Stimulated activated CD8-positive, alpha-beta memory T cell treated with anti-CD3 and anti-CD28 coated beads, Interleukin-15, amount 100 ng/mL, for 48 hours (primary cell): ENCODE measurements at regions not wholly inside any gene's neighbourhood (a gene's known extent, or its start where the extent isn't known, plus 50 kb on each side); places are given as distances from the start of the nearest gene placed in this dataset.
A peak's percentile ranks its signal among the peaks of the same experiment; 100 is the strongest.
"Not testable (repeated sequence)": the region's sequence is repeated elsewhere in the genome, so short reads cannot be mapped to it uniquely, and the experiment has no call there.

ENCODE experiments used
- DNase-seq, 2 donors: peaks; one replicate each; pipeline ENCODE4 v3.0.0-alpha.2; 2020; ENCODE audit warnings: low read depth in 2 of 2

- DNase-seq, result no peak
Measured at GRCh38 chr5:111635151-111635902, 121.7 kb downstream of the NREP start.

GRCh38 chr5:111631328-111631727, 119.0 kb upstream of the STARD4 start:
- DNase-seq, result no peak

GRCh38 chr5:111628901-111629300, 116.6 kb upstream of the STARD4 start:
- DNase-seq, result no peak

- DNase-seq, result peak; percentile 3 to 30
Measured at GRCh38 chr5:111627862-111628261, 115.5 kb upstream of the STARD4 start.

- DNase-seq, result no peak
Measured at GRCh38 chr5:111626473-111627148, 114.3 kb upstream of the STARD4 start.

GRCh38 chr5:111618623-111619271, 106.4 kb upstream of the STARD4 start:
- DNase-seq, result no peak

GRCh38 chr5:111615054-111615453, 102.7 kb upstream of the STARD4 start:
- DNase-seq, result no peak

- not testable (repeated sequence) for DNase-seq
Measured at GRCh38 chr5:111612013-111612630, 99.8 kb upstream of the STARD4 start.

- no peak for DNase-seq
Measured at GRCh38 chr5:111606194-111606593, 93.9 kb upstream of the STARD4 start.

- DNase-seq, result no peak
Measured at GRCh38 chr5:111603446-111603827, 91.1 kb upstream of the STARD4 start.

GRCh38 chr5:111602817-111603445, 90.6 kb upstream of the STARD4 start:
- no peak for DNase-seq

GRCh38 chr5:111598996-111599395, 86.7 kb upstream of the STARD4 start:
- DNase-seq, result no peak

- no peak for DNase-seq
Measured at GRCh38 chr5:111597491-111597890, 85.2 kb upstream of the STARD4 start.

- no peak for DNase-seq
Measured at GRCh38 chr5:111596705-111597104, 84.4 kb upstream of the STARD4 start.

GRCh38 chr5:111595425-111595824, 83.1 kb upstream of the STARD4 start:
- no peak for DNase-seq

- no peak for DNase-seq
Measured at GRCh38 chr5:111589316-111589715, 77.0 kb upstream of the STARD4 start.

GRCh38 chr5:111587728-111588127, 75.4 kb upstream of the STARD4 start:
- DNase-seq, result no peak

- DNase-seq, result no peak
Measured at GRCh38 chr5:111585946-111586345, 73.6 kb upstream of the STARD4 start.

GRCh38 chr5:111585291-111585690, 73.0 kb upstream of the STARD4 start:
- DNase-seq, result no peak

GRCh38 chr5:111584651-111585050, 72.3 kb upstream of the STARD4 start:
- DNase-seq, result no peak

GRCh38 chr5:111583758-111584203, 71.4 kb upstream of the STARD4 start:
- no peak for DNase-seq
